Activated CD8-positive, alpha-beta memory T cell treated with anti-CD3 and anti-CD28 coated beads for 36 hours (primary cell): ENCODE measurements at regions not wholly inside any gene's neighbourhood (a gene's known extent, or its start where the extent isn't known, plus 50 kb on each side); places are given as distances from the start of the nearest gene placed in this dataset.
"Not testable (repeated sequence)": the region's sequence is repeated elsewhere in the genome, so short reads cannot be mapped to it uniquely, and the experiment has no call there.

Source experiments
- CTCF ChIA-PET: fragments of 350-600 bp; sonication (Branson Sonifier 250); formaldehyde crosslinking; loops from one replicate; lab custom pipeline; 2021; ENCODE audit warnings: antibody characterized with exemption; lab: Charles Lee
- POLR2A ChIA-PET: fragments of 350-600 bp; sonication (Branson Sonifier 250); formaldehyde crosslinking; loops from one replicate; lab custom pipeline; 2021; ENCODE audit warnings: antibody characterized with exemption; lab: Charles Lee

GRCh38 chr21:27796106-27796505 is 829.2 kb upstream of the ADAMTS5 start:
- POLR2A ChIA-PET = no interaction called here

GRCh38 chr21:27795418-27795817 is 828.5 kb upstream of the ADAMTS5 start:
- ChIA-PET CTCF (no interaction called here), POLR2A (no interaction called here)

More at GRCh38 chr21:27796106-27796505, 829.2 kb upstream of the ADAMTS5 start:
- CTCF ChIA-PET = no interaction called here

DNA sequence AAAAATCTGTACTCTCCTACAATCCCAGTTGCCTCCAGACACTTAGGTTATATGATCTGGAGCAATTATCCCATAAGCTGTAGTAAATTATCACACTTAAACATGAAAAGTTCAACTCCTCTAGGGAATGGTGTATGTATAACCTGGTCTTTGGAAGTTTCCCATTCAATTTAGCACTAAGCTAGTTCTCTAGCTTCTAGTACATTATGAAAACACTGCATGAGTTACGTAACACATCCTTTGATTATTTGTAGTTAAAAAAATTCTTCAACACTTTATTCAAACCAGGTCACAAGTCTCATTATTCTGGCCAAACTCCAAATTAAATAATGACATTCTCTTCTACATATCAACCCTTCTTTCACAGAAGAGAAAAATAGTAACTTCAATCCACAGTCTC is 827.0 kb upstream of the ADAMTS5 start:
- POLR2A ChIA-PET = no interaction called here
- CTCF ChIA-PET = no interaction called here

DNA sequence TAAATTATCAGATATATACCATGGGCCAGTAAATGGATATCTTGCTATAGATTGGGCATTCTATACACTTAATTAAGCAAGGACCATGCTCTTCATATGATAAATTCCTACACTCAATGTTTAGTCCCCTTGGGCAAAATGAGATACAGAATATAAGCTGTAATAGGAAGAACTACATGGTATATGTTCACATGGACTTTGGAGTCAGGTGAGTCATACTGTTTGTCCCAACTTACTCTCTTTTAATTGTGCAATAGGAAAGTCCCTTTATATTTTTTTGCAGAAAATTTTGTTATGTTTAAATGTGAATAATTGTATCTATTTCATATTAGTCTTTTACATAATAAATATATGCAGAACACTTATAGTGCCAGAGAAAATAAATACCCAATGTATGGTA is 820.2 kb upstream of the ADAMTS5 start:
- POLR2A ChIA-PET = no interaction called here

GRCh38 chr21:27779606-27780005 is 812.7 kb upstream of the ADAMTS5 start:
- POLR2A ChIA-PET = no interaction called here
- CTCF ChIA-PET = no interaction called here

More for the DNA sequence above, 820.2 kb upstream of the ADAMTS5 start:
- CTCF ChIA-PET = no interaction called here

DNA sequence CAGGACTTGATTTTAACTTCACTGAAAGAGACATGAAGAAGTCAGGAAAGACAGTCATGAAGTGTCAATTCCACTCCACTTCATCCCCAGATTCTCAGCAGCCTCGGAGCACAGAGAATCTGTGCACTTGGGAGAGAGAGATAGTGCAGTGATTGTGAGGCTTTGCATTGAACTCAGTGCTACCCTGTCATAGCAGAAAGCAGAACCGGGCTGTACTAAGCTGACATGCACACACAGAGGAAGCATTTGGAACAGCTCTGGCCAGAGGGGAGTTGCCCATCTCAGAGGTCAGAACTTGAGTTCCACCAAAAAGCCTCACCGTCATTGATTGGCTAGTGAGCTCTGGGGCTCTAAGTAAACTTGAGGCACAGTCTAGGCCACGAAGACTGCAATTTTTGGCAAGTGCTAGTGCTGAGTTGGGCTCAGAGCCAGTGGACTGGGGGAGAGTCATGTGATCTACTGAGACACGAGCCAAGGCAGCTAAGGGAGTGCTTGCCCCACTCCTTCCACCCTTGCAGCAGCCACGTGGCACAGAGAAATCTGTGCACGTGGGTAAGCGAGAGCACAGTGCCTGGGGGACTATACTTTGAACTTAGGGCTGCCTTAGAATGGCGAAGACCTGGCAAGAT is 810.2 kb upstream of the ADAMTS5 start:
- CTCF ChIA-PET = no interaction called here

GRCh38 chr21:27772816-27773215 is 805.9 kb upstream of the ADAMTS5 start:
- CTCF ChIA-PET = no interaction called here
- POLR2A ChIA-PET = no interaction called here

More for the DNA sequence above, 810.2 kb upstream of the ADAMTS5 start:
- POLR2A ChIA-PET = no interaction called here

- ChIA-PET POLR2A (no interaction called here), CTCF (no interaction called here)
These were observed 805.1 kb upstream of the ADAMTS5 start for GRCh38 chr21:27771938-27772483.

- CTCF ChIA-PET = no interaction called here
- POLR2A ChIA-PET = no interaction called here
These were observed 802.9 kb upstream of the ADAMTS5 start for GRCh38 chr21:27769763-27770162.

GRCh38 chr21:27768046-27768637 is 801.3 kb upstream of the ADAMTS5 start:
- POLR2A ChIA-PET = not testable (repeated sequence)

GRCh38 chr21:27764056-27764455 is 797.2 kb upstream of the ADAMTS5 start:
- CTCF ChIA-PET = no interaction called here
- POLR2A ChIA-PET = no interaction called here

More at GRCh38 chr21:27768046-27768637, 801.3 kb upstream of the ADAMTS5 start:
- CTCF ChIA-PET = interaction anchor here (0.7 kb wide), 1 partner anchor 59 kb away, joined by 4 read pairs; no protein-coding TSS in a partner anchor

- CTCF ChIA-PET = no interaction called here
- POLR2A ChIA-PET = no interaction called here
These were observed 794.7 kb upstream of the ADAMTS5 start for GRCh38 chr21:27761623-27762022.

GRCh38 chr21:27759820-27760219 is 792.9 kb upstream of the ADAMTS5 start:
- ChIA-PET CTCF (interaction anchor here (0.6 kb wide), 1 partner anchor 241 kb away, joined by 3 read pairs; no protein-coding TSS in a partner anchor), POLR2A (no interaction called here)

DNA sequence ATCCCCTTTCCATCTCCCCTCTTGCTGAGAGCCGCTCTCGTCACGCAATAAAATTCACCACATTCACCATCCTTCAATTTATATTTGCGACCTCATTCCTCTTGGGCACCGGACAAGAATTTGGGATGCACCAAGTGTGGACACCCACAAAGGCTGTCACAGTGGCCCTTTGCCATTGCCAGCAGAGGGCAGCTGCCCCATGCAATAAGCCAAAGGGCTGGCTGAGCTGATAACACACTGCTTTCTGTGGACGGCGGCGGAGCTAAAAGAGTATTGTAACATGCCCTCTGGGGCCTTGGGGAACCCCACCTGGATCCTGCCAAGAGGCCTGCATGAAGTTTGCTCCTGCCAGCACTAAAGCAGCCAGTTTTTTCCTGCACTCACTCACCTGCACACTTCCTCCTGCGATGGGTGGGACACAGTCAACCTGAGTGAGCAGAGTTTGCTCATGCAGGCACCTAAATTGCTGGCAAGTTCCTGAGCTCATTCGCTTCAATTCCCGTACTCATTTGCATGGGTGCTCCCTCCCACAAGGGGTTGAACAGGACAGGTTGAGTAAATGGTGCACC is 792.3 kb upstream of the ADAMTS5 start:
- POLR2A ChIA-PET = no interaction called here
- CTCF ChIA-PET = no interaction called here

- CTCF ChIA-PET = no interaction called here
- POLR2A ChIA-PET = no interaction called here
These were observed 789.3 kb upstream of the ADAMTS5 start for GRCh38 chr21:27756191-27756590.

GRCh38 chr21:27743971-27744564 is 777.2 kb upstream of the ADAMTS5 start:
- CTCF ChIA-PET = no interaction called here
- POLR2A ChIA-PET = no interaction called here

- CTCF ChIA-PET = no interaction called here
- POLR2A ChIA-PET = no interaction called here
These were observed 774.8 kb upstream of the ADAMTS5 start for GRCh38 chr21:27741736-27742135.

DNA sequence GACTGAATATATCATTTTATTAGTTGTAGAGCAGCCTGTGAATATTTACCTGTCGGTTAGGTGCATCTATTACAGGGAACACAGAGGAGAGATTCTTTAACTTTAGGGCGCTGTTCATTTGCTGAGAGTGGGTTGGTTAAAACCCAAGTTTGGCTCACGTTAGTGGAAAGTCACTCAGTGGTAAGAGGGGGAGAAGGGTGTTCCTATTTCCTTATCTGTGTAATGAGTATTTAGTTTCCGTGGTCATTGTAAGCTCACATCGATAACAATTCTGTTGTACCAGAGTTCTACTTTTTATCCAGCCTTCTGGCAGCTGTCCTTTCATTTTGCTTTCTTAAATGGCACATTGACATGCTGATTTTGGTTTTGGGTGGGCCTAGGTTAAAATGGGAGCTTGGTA is 773.2 kb upstream of the ADAMTS5 start:
- ChIA-PET CTCF (no interaction called here), POLR2A (interaction anchor here (0.7 kb wide), 1 partner anchor 1849 kb away, joined by 4 read pairs; no protein-coding TSS in a partner anchor)

DNA sequence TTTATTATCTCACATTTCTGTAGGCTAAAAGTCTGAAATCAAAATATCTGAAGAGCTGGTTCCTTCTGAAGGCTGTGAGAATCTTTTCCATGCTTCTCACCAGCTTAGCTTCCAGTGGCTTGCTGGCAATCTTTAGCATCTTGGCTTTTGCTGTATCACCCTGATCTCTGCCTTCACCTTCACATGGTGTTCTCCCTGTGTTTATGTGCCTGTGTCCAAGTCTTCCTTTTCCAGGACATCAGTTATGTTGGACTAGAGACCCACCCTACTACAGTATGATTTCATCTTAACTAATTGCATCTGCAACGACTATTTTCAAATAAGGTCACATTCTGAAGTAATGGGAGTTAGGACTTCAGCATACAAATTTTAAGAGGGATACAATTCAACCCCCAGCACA is 772.3 kb upstream of the ADAMTS5 start:
- POLR2A ChIA-PET = interaction anchor here (0.6 kb wide), 1 partner anchor 1621 kb away, joined by 3 read pairs; no protein-coding TSS in a partner anchor
- CTCF ChIA-PET = no interaction called here

DNA sequence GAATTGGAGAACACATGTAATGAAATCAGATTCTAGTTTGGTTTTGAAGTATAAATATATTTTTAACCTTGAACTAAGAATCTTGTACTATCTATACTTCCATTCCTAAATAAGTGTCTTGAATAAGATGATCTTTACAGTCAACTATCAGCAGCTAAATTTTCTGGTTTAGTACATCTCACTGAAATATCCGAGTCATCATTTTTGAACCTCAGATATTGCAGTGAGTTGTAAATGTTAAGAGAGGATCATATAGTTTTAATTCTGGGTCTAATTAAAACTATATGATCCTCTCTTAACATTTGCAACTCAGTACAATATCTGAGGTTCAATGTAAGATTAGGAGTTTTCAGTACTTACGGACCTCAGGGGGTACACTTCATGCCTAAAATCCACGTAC is 768.8 kb upstream of the ADAMTS5 start:
- ChIA-PET POLR2A (no interaction called here), CTCF (no interaction called here)
